Upper lobe of left lung (tissue), 4 donors: ENCODE measurements at regions not wholly inside any gene's neighbourhood (a gene's known extent, or its start where the extent isn't known, plus 50 kb on each side); places are given as distances from the start of the nearest gene placed in this dataset.

ENCODE experiments used
- EP300 ChIP-seq, 4 donors: sonication (generic); formaldehyde crosslinking; IDR thresholded peaks; one replicate each; pipeline ENCODE4 v1.5.1; 2017; ENCODE audit warnings: antibody characterized with exemption in 4 of 4, control low read depth in 2 of 4
- POLR2A ChIP-seq, 4 donors: fragments of 450-650 bp; IDR thresholded peaks; one replicate each; pipeline ENCODE4 v1.5.1; 2016 to 2017; ENCODE audit warnings: antibody characterized with exemption in 4 of 4, mild to moderate bottlenecking in 2 of 4
- TF ChIP-seq, protein P1 (sequence below), 6 experiments: fragments of 450-650 bp in 4 of 6; fragments of 200-600 bp in 2 of 6; sonication (generic) in 2 of 6; IDR thresholded peaks; one replicate each; pipeline ENCODE4 v1.5.1; 2016 to 2019; ENCODE audit warnings: antibody characterized with exemption in 6 of 6

DNA sequence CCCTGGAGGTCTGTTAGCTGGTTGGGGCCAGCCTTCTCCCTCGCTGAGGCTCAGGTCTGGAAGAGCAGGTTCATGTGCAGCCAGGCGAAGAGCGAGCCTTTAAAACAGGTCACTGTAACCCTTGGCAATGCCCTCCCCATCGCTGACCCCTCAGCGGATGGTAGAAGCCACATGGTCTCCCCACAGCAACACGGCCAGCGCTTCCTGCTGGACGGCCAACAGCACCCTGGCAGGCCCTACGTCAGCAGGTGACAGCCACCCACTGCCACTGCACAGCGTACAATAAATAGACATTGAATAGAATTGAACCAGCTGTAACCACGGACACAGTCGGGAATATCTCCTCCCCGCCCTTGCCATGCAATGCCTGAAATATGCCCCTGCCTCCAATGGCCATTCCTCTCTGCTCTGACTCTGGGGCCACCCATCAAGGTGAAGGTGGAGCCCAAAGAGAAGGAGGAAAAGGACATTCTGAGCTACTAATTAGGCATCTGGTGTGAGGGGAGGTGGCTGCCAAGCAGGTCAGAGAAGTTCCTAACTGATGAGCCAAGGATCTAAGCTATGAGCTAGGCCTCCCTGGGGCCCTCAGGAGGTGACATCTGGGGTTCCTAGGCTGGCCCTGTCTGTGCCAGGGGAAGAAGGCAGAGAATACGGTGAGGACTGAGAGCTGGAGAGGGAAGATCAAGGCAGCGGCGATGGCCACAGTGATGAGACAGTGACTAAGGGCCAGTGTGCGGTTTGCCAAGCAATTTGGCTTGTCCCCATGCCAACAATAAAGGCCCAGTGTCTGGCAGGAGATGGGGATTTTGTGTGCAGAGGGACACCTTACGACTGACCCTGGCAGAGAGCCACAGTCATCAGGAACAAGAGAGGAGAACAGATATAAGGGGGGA lies 202.3 kb downstream of the BCOR start:
- TF ChIP-seq, protein P1, sequence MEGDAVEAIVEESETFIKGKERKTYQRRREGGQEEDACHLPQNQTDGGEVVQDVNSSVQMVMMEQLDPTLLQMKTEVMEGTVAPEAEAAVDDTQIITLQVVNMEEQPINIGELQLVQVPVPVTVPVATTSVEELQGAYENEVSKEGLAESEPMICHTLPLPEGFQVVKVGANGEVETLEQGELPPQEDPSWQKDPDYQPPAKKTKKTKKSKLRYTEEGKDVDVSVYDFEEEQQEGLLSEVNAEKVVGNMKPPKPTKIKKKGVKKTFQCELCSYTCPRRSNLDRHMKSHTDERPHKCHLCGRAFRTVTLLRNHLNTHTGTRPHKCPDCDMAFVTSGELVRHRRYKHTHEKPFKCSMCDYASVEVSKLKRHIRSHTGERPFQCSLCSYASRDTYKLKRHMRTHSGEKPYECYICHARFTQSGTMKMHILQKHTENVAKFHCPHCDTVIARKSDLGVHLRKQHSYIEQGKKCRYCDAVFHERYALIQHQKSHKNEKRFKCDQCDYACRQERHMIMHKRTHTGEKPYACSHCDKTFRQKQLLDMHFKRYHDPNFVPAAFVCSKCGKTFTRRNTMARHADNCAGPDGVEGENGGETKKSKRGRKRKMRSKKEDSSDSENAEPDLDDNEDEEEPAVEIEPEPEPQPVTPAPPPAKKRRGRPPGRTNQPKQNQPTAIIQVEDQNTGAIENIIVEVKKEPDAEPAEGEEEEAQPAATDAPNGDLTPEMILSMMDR (IDR thresholded peaks at IDR 0.05): no peak
- TF ChIP-seq POLR2A (IDR thresholded peaks at IDR 0.05): no peak
- no peak for TF ChIP-seq EP300 (IDR thresholded peaks at IDR 0.05)
